ENCODE measurements at regions not wholly inside any gene's neighbourhood (a gene's known extent, or its start where the extent isn't known, plus 50 kb on each side); places are given as distances from the start of the nearest gene placed in this dataset.

DNA sequence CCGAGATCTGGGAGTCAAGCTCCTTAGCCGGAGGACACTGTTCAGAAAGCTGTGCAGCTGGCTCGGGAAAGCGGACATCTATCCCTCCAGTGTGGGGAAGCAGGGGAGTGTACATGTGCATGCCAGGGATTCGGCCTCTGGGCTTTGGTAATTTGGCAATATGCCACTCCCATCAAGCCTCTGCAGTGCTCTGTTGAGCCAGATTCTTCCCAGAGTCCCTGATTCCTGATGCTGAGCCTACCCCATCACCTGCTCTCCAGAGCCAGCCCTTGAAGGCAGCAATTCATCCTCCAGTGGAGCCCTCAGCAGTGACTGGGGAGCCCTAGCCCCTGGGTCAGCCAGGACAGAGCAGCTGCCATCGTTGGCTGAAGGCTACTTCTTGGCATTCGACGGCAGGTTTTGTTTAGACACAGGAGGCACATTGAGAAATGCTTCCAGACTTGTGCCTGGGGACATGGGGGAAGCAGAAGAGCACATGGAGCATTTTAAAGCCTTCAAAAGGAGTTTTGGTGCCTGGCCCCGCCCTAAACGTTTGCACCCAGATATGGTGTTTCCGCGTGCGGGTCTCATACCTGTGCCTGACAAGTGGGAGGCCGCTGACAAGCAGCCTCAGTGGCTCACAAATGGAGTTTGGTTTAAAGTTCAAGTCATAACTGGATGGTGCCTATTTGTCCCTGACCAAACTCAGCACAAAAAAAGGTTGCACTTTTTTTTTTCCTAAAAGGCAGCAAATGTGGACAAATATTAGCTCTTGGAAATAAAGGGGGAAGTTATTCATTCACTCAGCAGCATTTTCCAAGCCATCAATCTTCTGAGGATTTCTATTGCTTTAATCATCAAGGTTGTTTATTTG is 272.8 kb downstream of the CYRIA start:
- no peak overlapping the region for H3K4me3 ChIP-seq (ENCODE audit: low read length)
- no peak overlapping the region for H2AFZ ChIP-seq (ENCODE audit: low read depth, low read length)
- no peaks in the 10 kb centered on the region for H3K9me3 ChIP-seq (ENCODE audit: low read length)
- no peak for TF ChIP-seq MXI1 (conservative IDR thresholded peaks at IDR 0.05; ENCODE audit: poor library complexity, severe bottlenecking)
- no peak for TF ChIP-seq REST (IDR thresholded peaks at IDR 0.05; ENCODE audit: borderline replicate concordance)
- TF ChIP-seq EZH2 (IDR thresholded peaks at IDR 0.05; ENCODE audit: borderline replicate concordance, insufficient read depth, low read length, poor library complexity, severe bottlenecking), result no peak
- no peak for TF ChIP-seq TAF1 (IDR thresholded peaks at IDR 0.05; ENCODE audit: low read depth)
- no peaks in the 10 kb centered on the region for H4K20me1 ChIP-seq (ENCODE audit: insufficient read depth)
- no peaks in the 10 kb centered on the region for H3K27me3 ChIP-seq (ENCODE audit: insufficient read depth, low read depth, low read length)
- H3K9ac ChIP-seq (ENCODE audit: low read length), result no peak overlapping the region
- no peaks in the 10 kb centered on the region for H3K79me2 ChIP-seq (replicated peaks; ENCODE audit: insufficient read depth, low read length)
- H3F3A ChIP-seq (ENCODE audit: insufficient read depth, low read length, poor library complexity, severe bottlenecking), result no peaks in the 10 kb centered on the region
- H3K4me2 ChIP-seq (ENCODE audit: low read length), result no peak overlapping the region
- H3K9me2 ChIP-seq (ENCODE audit: insufficient read depth, low read length), result no peaks in the 10 kb centered on the region
- no peak overlapping the region for H3K27ac ChIP-seq (ENCODE audit: low read length)
- H3K36me3 ChIP-seq (ENCODE audit: insufficient read depth, low read length), result no peaks in the 10 kb centered on the region

- H3K36me3 ChIP-seq (ENCODE audit: insufficient read depth, low read length), result no peaks in the 10 kb centered on the region
- no peaks in the 10 kb centered on the region for H3K9me3 ChIP-seq (ENCODE audit: low read length)
- no peak overlapping the region for H2AFZ ChIP-seq (ENCODE audit: low read depth, low read length)
- H3F3A ChIP-seq (ENCODE audit: insufficient read depth, low read length, poor library complexity, severe bottlenecking), result no peaks in the 10 kb centered on the region
- no peak overlapping the region for H3K4me3 ChIP-seq (ENCODE audit: low read length)
- no peak overlapping the region for H3K27ac ChIP-seq (ENCODE audit: low read length)
- no peaks in the 10 kb centered on the region for H4K20me1 ChIP-seq (ENCODE audit: insufficient read depth)
- no peaks in the 10 kb centered on the region for H3K9me2 ChIP-seq (ENCODE audit: insufficient read depth, low read length)
- no peak overlapping the region for H3K9ac ChIP-seq (ENCODE audit: low read length)
- H3K79me2 ChIP-seq (replicated peaks; ENCODE audit: insufficient read depth, low read length), result no peaks in the 10 kb centered on the region
- TF ChIP-seq RAD21 (conservative IDR thresholded peaks at IDR 0.05) (no peak), EZH2 (IDR thresholded peaks at IDR 0.05; ENCODE audit: borderline replicate concordance, insufficient read depth, low read length, poor library complexity, severe bottlenecking) (no peak), SMC3 (conservative IDR thresholded peaks at IDR 0.05; ENCODE audit: poor library complexity) (no peak), POLR2AphosphoS5 (IDR thresholded peaks at IDR 0.05) (no peak), EP300 (conservative IDR thresholded peaks at IDR 0.05; ENCODE audit: poor library complexity, severe bottlenecking) (no peak), REST (IDR thresholded peaks at IDR 0.05; ENCODE audit: borderline replicate concordance) (no peak), MXI1 (conservative IDR thresholded peaks at IDR 0.05; ENCODE audit: poor library complexity, severe bottlenecking) (no peak), TAF1 (IDR thresholded peaks at IDR 0.05; ENCODE audit: low read depth) (no peak)
- TF ChIP-seq, protein P1, sequence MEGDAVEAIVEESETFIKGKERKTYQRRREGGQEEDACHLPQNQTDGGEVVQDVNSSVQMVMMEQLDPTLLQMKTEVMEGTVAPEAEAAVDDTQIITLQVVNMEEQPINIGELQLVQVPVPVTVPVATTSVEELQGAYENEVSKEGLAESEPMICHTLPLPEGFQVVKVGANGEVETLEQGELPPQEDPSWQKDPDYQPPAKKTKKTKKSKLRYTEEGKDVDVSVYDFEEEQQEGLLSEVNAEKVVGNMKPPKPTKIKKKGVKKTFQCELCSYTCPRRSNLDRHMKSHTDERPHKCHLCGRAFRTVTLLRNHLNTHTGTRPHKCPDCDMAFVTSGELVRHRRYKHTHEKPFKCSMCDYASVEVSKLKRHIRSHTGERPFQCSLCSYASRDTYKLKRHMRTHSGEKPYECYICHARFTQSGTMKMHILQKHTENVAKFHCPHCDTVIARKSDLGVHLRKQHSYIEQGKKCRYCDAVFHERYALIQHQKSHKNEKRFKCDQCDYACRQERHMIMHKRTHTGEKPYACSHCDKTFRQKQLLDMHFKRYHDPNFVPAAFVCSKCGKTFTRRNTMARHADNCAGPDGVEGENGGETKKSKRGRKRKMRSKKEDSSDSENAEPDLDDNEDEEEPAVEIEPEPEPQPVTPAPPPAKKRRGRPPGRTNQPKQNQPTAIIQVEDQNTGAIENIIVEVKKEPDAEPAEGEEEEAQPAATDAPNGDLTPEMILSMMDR (IDR thresholded peaks at IDR 0.05; ENCODE audit: poor library complexity, severe bottlenecking), result no peak
- H3K4me2 ChIP-seq (ENCODE audit: low read length), result no peak overlapping the region
- H3K27me3 ChIP-seq (ENCODE audit: insufficient read depth, low read depth, low read length), result no peaks in the 10 kb centered on the region
Observed at GRCh38 chr2:16391986-16392385, 273.6 kb downstream of the CYRIA start.
